HepG2 (cell line): ENCODE measurements at regions not wholly inside any gene's neighbourhood (a gene's known extent, or its start where the extent isn't known, plus 50 kb on each side); places are given as distances from the start of the nearest gene placed in this dataset.

Experiments used
- MAFK ChIP-seq, 2 experiments: IDR thresholded peaks in 1 of 2; conservative IDR thresholded peaks in 1 of 2; 2 replicates each; pipeline ENCODE4 v1.6.1; 2011; ENCODE audit warnings: improper control_type of control experiment in 2 of 2, low read length in 2 of 2
- NR3C1 ChIP-seq: sonication (generic); formaldehyde crosslinking; IDR thresholded peaks from 2 replicates; pipeline ENCODE4 v1.4.0; 2020; ENCODE audit warnings: missing genetic modification reagents
- RBFOX2 ChIP-seq: fragments of 200-400 bp; formaldehyde crosslinking; IDR thresholded peaks from 2 replicates; pipeline ENCODE4 v1.6.1; 2017; ENCODE audit warnings: low read depth, mild to moderate bottlenecking, low read length
- SMAD1 ChIP-seq: sonication (generic); formaldehyde crosslinking; IDR thresholded peaks from 2 replicates; pipeline ENCODE4 v1.4.0; 2020; ENCODE audit warnings: missing genetic modification reagents, low read depth, mild to moderate bottlenecking, borderline replicate concordance
- SP2 ChIP-seq: sonication (generic); formaldehyde crosslinking; IDR thresholded peaks from 2 replicates; pipeline ENCODE4 v1.5.1; 2020; ENCODE audit warnings: mild to moderate bottlenecking, missing genetic modification reagents
- ZFP62 ChIP-seq: sonication (generic); formaldehyde crosslinking; IDR thresholded peaks from 2 replicates; pipeline ENCODE4 v1.4.0; 2020; ENCODE audit warnings: missing genetic modification reagents
- ZNF546 ChIP-seq: sonication (generic); formaldehyde crosslinking; conservative IDR thresholded peaks from 2 replicates; pipeline ENCODE4 v1.8.1; 2023; ENCODE audit warnings: mild to moderate bottlenecking, missing genetic modification reagents
- ZNF550 ChIP-seq: sonication (generic); formaldehyde crosslinking; IDR thresholded peaks from 2 replicates; pipeline ENCODE4 v1.4.0; 2020; ENCODE audit warnings: mild to moderate bottlenecking, missing genetic modification reagents, borderline replicate concordance
- ZNF614 ChIP-seq: IDR thresholded peaks from 2 replicates; pipeline ENCODE4 v1.6.1; 2018; ENCODE audit warnings: missing biosample characterization, missing genetic modification reagents, inconsistent platforms, borderline replicate concordance
- TF ChIP-seq, protein P1 (sequence below): sonication (generic); formaldehyde crosslinking; IDR thresholded peaks from 2 replicates; pipeline ENCODE4 v1.5.0; 2020; ENCODE audit warnings: mild to moderate bottlenecking, missing genetic modification reagents, moderate library complexity
- TF ChIP-seq, protein P2 (sequence below): sonication (generic); formaldehyde crosslinking; conservative IDR thresholded peaks from 2 replicates; pipeline ENCODE4 v1.8.0; 2022; ENCODE audit warnings: missing genetic modification reagents

DNA sequence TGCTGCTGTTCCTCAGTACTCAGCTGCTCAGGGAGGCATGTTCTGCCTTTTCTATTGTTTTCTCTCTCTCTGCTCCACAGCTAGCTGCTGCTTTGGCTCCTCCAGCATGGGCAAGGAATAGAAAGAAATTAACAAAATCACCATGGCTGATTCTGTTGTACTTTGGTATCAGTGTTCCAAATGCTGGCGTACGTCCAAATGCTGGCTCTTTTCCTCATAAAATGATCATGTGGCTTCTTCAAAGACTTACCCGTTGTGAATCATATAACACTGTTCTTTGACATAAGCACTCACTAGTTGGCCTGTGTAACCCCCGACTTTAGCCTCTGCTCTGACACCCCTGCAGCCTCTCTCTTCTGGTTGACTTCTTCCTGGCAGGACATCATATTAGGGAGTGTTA lies 547.6 kb downstream of the CPS1 start:
- TF ChIP-seq SMAD1 (CRISPR knock-in tag) (no peak), NR3C1 (no peak), ZNF546 (no peak), RBFOX2 (no peak), MAFK (conservative IDR thresholded peaks at IDR 0.05 in 1 of 2, IDR thresholded peaks at IDR 0.05 in 1 of 2; ENCODE audit: low read length in 2 of 2) (no peak), ZNF550 (CRISPR knock-in tag) (no peak), ZFP62 (CRISPR knock-in tag) (no peak), SP2 (CRISPR knock-in tag) (no peak), ZNF614 (CRISPR knock-in tag) (no peak)
- TF ChIP-seq, protein P1, sequence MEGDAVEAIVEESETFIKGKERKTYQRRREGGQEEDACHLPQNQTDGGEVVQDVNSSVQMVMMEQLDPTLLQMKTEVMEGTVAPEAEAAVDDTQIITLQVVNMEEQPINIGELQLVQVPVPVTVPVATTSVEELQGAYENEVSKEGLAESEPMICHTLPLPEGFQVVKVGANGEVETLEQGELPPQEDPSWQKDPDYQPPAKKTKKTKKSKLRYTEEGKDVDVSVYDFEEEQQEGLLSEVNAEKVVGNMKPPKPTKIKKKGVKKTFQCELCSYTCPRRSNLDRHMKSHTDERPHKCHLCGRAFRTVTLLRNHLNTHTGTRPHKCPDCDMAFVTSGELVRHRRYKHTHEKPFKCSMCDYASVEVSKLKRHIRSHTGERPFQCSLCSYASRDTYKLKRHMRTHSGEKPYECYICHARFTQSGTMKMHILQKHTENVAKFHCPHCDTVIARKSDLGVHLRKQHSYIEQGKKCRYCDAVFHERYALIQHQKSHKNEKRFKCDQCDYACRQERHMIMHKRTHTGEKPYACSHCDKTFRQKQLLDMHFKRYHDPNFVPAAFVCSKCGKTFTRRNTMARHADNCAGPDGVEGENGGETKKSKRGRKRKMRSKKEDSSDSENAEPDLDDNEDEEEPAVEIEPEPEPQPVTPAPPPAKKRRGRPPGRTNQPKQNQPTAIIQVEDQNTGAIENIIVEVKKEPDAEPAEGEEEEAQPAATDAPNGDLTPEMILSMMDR (CRISPR knock-in tag) = no peak
- TF ChIP-seq, protein P2, sequence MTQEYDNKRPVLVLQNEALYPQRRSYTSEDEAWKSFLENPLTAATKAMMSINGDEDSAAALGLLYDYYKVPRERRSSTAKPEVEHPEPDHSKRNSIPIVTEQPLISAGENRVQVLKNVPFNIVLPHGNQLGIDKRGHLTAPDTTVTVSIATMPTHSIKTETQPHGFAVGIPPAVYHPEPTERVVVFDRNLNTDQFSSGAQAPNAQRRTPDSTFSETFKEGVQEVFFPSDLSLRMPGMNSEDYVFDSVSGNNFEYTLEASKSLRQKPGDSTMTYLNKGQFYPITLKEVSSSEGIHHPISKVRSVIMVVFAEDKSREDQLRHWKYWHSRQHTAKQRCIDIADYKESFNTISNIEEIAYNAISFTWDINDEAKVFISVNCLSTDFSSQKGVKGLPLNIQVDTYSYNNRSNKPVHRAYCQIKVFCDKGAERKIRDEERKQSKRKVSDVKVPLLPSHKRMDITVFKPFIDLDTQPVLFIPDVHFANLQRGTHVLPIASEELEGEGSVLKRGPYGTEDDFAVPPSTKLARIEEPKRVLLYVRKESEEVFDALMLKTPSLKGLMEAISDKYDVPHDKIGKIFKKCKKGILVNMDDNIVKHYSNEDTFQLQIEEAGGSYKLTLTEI = no peak
